ENCODE measurements at regions not wholly inside any gene's neighbourhood (a gene's known extent, or its start where the extent isn't known, plus 50 kb on each side); places are given as distances from the start of the nearest gene placed in this dataset.

DNA sequence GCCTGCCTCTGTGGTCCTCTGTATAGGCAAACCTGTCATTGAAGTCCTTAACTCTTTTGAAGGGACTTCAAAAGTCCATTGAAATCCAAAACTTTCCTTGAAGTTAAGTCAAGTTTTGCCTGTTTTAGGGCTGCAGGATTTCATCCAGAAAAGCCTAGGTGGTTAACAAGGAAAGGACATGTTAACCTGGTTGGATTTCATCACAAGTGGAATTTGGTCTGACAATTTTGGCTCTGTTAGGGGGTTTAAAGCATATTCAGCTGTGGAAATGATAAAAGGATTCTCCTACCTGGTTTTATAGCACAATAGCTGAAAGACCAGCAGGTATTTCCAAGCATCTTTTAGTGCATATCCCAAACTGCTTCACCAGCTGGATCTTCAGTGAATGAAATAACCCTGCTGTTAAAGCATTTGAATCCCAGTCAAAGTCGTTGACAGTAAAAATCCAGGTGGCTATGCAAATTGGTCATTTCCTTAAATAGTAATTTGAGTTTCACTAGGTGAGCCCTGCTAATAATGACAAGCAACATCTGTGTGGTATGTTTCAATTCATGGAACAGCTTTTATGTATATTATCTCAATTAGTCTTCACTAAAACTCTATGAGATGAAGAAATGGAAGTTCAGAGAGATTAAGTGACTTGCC, 400.5 kb downstream of the ETNK1 start:
- no peak for DNase-seq
- WGBS, 5 donors: 29 to 38% (median 35%) methylated on average over 1 of the region's 1 CpG
- intact Hi-C loops (cut with DNase I; ENCODE audit: low total_unique reads): no loop called here

DNA sequence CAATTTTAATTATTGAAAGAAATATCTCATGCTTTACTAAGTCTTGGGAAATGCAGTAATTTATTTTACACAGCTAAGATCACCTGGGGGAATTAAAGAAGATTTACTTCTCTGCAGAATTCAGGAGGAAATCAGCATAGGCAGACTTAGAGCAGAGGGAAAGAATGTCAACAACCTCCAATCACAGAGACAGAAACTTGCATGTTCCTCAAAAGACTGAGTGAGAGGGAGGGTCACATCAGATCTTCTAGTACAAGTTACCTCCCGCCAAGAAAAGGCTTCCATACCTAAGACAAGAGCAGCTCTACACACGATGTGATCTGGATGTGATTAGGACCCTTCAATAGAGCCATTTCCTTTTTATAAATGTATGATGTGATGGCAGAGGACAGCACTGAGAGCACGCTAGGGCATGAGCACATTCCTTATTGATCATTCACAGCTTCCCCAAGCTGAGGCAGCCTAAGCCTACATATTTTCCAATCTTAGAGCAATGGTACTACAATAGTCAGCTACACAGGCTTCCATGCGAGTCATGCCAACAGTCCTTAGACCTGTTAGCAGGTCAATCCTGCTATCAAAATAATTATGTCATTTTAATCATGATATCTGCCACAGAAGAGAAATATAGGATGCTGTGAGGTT, 403.3 kb downstream of the ETNK1 start:
- H3K36me3 ChIP-seq: no peaks in the 10 kb centered on the region
- WGBS, 5 donors: 63 to 81% (median 65%) methylated on average over 4 of the region's 4 CpGs
- TF ChIP-seq POLR2AphosphoS5 (IDR thresholded peaks at IDR 0.05) (no peak), POLR2A (IDR thresholded peaks at IDR 0.05) (no peak)
- TF ChIP-seq, protein P1, sequence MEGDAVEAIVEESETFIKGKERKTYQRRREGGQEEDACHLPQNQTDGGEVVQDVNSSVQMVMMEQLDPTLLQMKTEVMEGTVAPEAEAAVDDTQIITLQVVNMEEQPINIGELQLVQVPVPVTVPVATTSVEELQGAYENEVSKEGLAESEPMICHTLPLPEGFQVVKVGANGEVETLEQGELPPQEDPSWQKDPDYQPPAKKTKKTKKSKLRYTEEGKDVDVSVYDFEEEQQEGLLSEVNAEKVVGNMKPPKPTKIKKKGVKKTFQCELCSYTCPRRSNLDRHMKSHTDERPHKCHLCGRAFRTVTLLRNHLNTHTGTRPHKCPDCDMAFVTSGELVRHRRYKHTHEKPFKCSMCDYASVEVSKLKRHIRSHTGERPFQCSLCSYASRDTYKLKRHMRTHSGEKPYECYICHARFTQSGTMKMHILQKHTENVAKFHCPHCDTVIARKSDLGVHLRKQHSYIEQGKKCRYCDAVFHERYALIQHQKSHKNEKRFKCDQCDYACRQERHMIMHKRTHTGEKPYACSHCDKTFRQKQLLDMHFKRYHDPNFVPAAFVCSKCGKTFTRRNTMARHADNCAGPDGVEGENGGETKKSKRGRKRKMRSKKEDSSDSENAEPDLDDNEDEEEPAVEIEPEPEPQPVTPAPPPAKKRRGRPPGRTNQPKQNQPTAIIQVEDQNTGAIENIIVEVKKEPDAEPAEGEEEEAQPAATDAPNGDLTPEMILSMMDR (IDR thresholded peaks at IDR 0.05 in 8 of 11, conservative IDR thresholded peaks at IDR 0.05 in 3 of 11): no peak

More for the DNA sequence above, 400.5 kb downstream of the ETNK1 start:
- Histone ChIP-seq H3K9me3 (no peaks in the 10 kb centered on the region), H3K36me3 (no peaks in the 10 kb centered on the region), H3K4me1 (no peaks in the 10 kb centered on the region), H3K27ac (no peak overlapping the region), H3K4me3 (no peak overlapping the region), H3K27me3 (replicated peaks in 1 of 7) (no peaks in the 10 kb centered on the region)
- TF ChIP-seq POLR2A (IDR thresholded peaks at IDR 0.05) (no peak), POLR2AphosphoS5 (IDR thresholded peaks at IDR 0.05) (no peak)
- TF ChIP-seq, protein P1 (IDR thresholded peaks at IDR 0.05 in 8 of 11, conservative IDR thresholded peaks at IDR 0.05 in 3 of 11): no peak

DNA sequence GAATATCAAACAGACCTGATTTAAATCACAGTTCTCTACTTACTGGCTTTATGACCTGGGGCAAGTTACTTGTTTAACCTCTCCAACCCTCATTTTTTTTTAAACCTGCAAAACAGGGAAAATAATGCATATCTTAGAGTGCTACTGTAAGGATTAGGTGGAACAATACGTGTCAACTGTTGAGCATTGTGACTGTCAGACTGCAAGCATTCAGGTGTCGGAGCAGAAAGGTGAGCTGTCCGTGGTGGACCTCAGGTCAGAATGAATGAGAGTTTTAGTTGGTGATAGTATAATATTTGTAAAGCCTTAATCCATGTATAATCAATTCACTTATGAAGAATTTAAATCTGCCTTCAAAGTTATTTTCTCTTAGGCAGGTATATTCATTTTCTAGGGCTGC, 404.2 kb downstream of the ETNK1 start:
- Histone ChIP-seq H3K27me3 (replicated peaks in 1 of 7) (no peaks in the 10 kb centered on the region), H3K9me3 (no peaks in the 10 kb centered on the region), H3K36me3 (no peaks in the 10 kb centered on the region), H3K4me1 (no peaks in the 10 kb centered on the region), H3K27ac (no peak overlapping the region), H3K4me3 (no peak overlapping the region)
- DNase-seq: no peak
- WGBS, 5 donors: 79 to 84% (median 82%) methylated on average over 3 of the region's 3 CpGs
- intact Hi-C loops (cut with DNase I; ENCODE audit: low total_unique reads): no loop called here
- TF ChIP-seq, protein P1 (IDR thresholded peaks at IDR 0.05 in 8 of 11, conservative IDR thresholded peaks at IDR 0.05 in 3 of 11): no peak
- no peak for TF ChIP-seq POLR2AphosphoS5 (IDR thresholded peaks at IDR 0.05)
- TF ChIP-seq POLR2A (IDR thresholded peaks at IDR 0.05): no peak

More for the DNA sequence above, 403.3 kb downstream of the ETNK1 start:
- no peak for DNase-seq
- intact Hi-C loops (cut with DNase I; ENCODE audit: low total_unique reads): no loop called here
- H3K9me3 ChIP-seq: no peaks in the 10 kb centered on the region
- H3K27me3 ChIP-seq (replicated peaks in 1 of 7): no peaks in the 10 kb centered on the region
- H3K4me3 ChIP-seq: no peak overlapping the region
- H3K4me1 ChIP-seq: no peaks in the 10 kb centered on the region
- H3K27ac ChIP-seq: no peak overlapping the region

DNA sequence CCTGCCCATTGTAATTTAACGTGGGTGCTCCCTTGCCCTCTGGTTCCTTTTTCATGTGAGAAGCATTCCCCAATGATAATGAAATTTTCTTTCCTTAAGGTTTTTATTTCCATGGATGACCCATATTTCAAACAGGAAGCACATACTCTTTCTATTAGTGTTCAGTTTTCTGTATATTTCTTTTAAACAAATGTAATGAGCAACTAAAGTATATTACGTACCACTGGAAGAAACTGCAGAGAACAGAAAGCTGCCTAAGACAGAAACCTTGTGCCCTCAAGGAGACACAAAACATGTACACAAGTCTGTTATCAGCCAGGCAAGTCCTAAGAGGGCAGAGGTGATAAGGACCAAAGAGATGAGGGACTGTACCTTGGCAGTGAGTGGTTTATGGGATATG, 414.9 kb downstream of the ETNK1 start:
- no peaks in the 10 kb centered on the region for H3K9me3 ChIP-seq
- TF ChIP-seq POLR2AphosphoS5 (IDR thresholded peaks at IDR 0.05): no peak
- TF ChIP-seq POLR2A (IDR thresholded peaks at IDR 0.05): no peak
- TF ChIP-seq, protein P1 (IDR thresholded peaks at IDR 0.05 in 8 of 11, conservative IDR thresholded peaks at IDR 0.05 in 3 of 11): no peak
- H3K27ac ChIP-seq: no peak overlapping the region
- H3K27me3 ChIP-seq (replicated peaks in 1 of 7): no peaks in the 10 kb centered on the region
- intact Hi-C loops (cut with DNase I; ENCODE audit: low total_unique reads): no loop called here
- H3K4me3 ChIP-seq: no peak overlapping the region
- no peaks in the 10 kb centered on the region for H3K36me3 ChIP-seq
- WGBS, 5 donors: 72 to 83% (median 76%) methylated on average over 2 of the region's 2 CpGs
- DNase-seq: no peak
- H3K4me1 ChIP-seq: no peaks in the 10 kb centered on the region

Measured in spleen (tissue), 11 donors.